A549 (cell line): ENCODE measurements at regions not wholly inside any gene's neighbourhood (a gene's known extent, or its start where the extent isn't known, plus 50 kb on each side); places are given as distances from the start of the nearest gene placed in this dataset.

Source experiments
- ATAC-seq, 2 experiments: fragments of 200-7000 bp in 1 of 2; fragments of >200 bp in 1 of 2; cut with Nextera tagmentation in 1 of 2; cut with Tn5 transposase in 1 of 2; 3 replicates each; pipeline versions ENCODE4 v1.8.0 to v1.9.1; 2018 to 2020; ENCODE audit warnings: mild to moderate bottlenecking in 1 of 2, moderate library complexity in 1 of 2
- CTCF ChIA-PET: fragments of 300-600 bp; sonication (Branson Sonifier 250); formaldehyde crosslinking; extraction: SDS; loops from one replicate; lab custom pipeline; 2021; ENCODE audit warnings: antibody characterized with exemption, inconsistent platforms; lab: Yijun Ruan, JAX
- POLR2A ChIA-PET: fragments of 350-600 bp; formaldehyde crosslinking; extraction: SDS; loops from one replicate; lab custom pipeline; 2021; ENCODE audit warnings: antibody characterized with exemption, inconsistent platforms; lab: Yijun Ruan, JAX
- DNase-seq, 2 experiments: peaks; one replicate each; pipeline versions ENCODE4 v3.0.0 to v3.0.0-alpha.2; 2011 to 2016; ENCODE audit warnings: low read depth in 1 of 2, low spot score in 1 of 2
- FAIRE-seq: peaks from 2 replicates; lab custom pipeline; 2011; peaks lifted over from hg19 to GRCh38; lab: Jason Lieb, UNC
- H3K27ac ChIP-seq, 2 experiments: fragments of >200 bp; sonication (Bioruptor Twin); formaldehyde crosslinking; 3 replicates each; pipeline ENCODE4 v1.5.1; 2016 to 2017
- H3K4me1 ChIP-seq: fragments of >200 bp; sonication (Bioruptor Twin); formaldehyde crosslinking; 3 replicates; pipeline ENCODE4 v1.6.1; 2016
- H3K4me2 ChIP-seq: fragments of >200 bp; sonication (Bioruptor Twin); formaldehyde crosslinking; 3 replicates; pipeline ENCODE4 v1.6.1; 2016
- H3K4me3 ChIP-seq: fragments of >200 bp; sonication (Bioruptor Twin); formaldehyde crosslinking; 3 replicates; pipeline ENCODE4 v1.5.1; 2016
- H3K9me3 ChIP-seq: fragments of >200 bp; sonication (Bioruptor Twin); formaldehyde crosslinking; 3 replicates; pipeline ENCODE4 v1.6.1; 2016
- CHD4 ChIP-seq: fragments of 200-600 bp; sonication (generic); IDR thresholded peaks from 2 replicates; pipeline ENCODE4 v1.6.1; 2016; ENCODE audit warnings: antibody characterized with exemption, mild to moderate bottlenecking, borderline replicate concordance
- EP300 ChIP-seq, 2 experiments: fragments of >200 bp; sonication (Bioruptor Twin); formaldehyde crosslinking; IDR thresholded peaks; 2 replicates in 1 of 2; 3 replicates in 1 of 2; pipeline ENCODE4 v1.6.1; 2016 to 2017
- GATA3 ChIP-seq: IDR thresholded peaks from 2 replicates; pipeline ENCODE4 v1.6.1; 2012; ENCODE audit warnings: borderline replicate concordance
- HOXB13 ChIP-seq: fragments of 250-450 bp; sonication (Bioruptor Pico); IDR thresholded peaks from 2 replicates; pipeline ENCODE4 v1.5.0; 2020; ENCODE audit warnings: low read depth, mild to moderate bottlenecking, moderate library complexity
- MAFK ChIP-seq: fragments of 450-650 bp; IDR thresholded peaks from 2 replicates; pipeline ENCODE4 v1.6.1; 2014; ENCODE audit not compliant: partially characterized antibody
- RAD21 ChIP-seq, 2 experiments: fragments of >200 bp in 1 of 2; sonication (Bioruptor Twin) in 1 of 2; formaldehyde crosslinking in 1 of 2; IDR thresholded peaks in 1 of 2; conservative IDR thresholded peaks in 1 of 2; 2 replicates in 1 of 2; 3 replicates in 1 of 2; pipeline ENCODE4 v1.6.1; 2012 to 2018; ENCODE audit warnings: inconsistent platforms in 1 of 2
- SMC3 ChIP-seq: fragments of >200 bp; sonication (Bioruptor Twin); formaldehyde crosslinking; IDR thresholded peaks from 3 replicates; pipeline ENCODE4 v1.6.1; 2018; ENCODE audit warnings: inconsistent platforms
- TP53 ChIP-seq: fragments of 250-450 bp; sonication (Bioruptor Pico); IDR thresholded peaks from 2 replicates; pipeline ENCODE4 v1.5.0; 2021; ENCODE audit warnings: mild to moderate bottlenecking, moderate library complexity
- ZC3H11A ChIP-seq: fragments of 450-650 bp; IDR thresholded peaks from 2 replicates; pipeline ENCODE4 v1.6.1; 2014; ENCODE audit warnings: antibody characterized with exemption, mild to moderate bottlenecking
- ZSCAN20 ChIP-seq: fragments of 250-450 bp; sonication (Bioruptor Pico); IDR thresholded peaks from 2 replicates; pipeline ENCODE4 v1.8.0; 2022; ENCODE audit warnings: mild to moderate bottlenecking, moderate library complexity
- WGBS: methylation state at CpG from one replicate; pipeline ENCODE4 v1.1.6; 2017; ENCODE audit errors: missing lambda C conversion rate; 5-methylcytosine and 5-hydroxymethylcytosine counted together
- TF ChIP-seq, protein P1 (sequence below): IDR thresholded peaks from 2 replicates; pipeline ENCODE4 v1.6.1; 2012
- TF ChIP-seq, protein P2 (sequence below): IDR thresholded peaks from 2 replicates; pipeline ENCODE4 v1.6.1; 2012
- TF ChIP-seq, protein P3 (sequence below): fragments of >200 bp; sonication (Bioruptor Twin); formaldehyde crosslinking; IDR thresholded peaks from 3 replicates; pipeline ENCODE4 v1.5.1; 2016

DNA sequence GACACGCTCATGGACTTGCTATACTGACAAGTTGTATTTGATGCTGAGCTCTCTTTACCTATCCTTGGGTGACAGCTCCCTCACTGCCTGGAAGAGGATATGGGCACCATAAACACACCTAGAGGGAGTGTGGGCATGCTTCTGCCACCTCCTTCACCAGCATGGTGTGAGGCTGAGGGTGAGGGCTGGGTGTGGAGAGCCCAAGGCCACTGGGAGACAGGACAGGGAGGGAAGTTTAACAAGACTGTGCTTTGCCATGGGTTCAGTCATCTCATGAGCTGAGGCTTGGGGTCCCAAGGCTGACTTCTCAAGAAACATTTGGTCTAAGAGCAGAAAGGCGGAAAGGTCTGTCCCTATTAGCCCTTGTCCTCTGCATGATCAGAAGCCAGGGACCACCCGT lies 93.6 kb upstream of the ANKRD55 start:
- POLR2A ChIA-PET, result no interaction called here
- CTCF ChIA-PET, result interaction anchor here (1.2 to 1.5 kb wide), 2 partner anchors 10 to 20 kb away, joined by 4 read pairs; no protein-coding TSS in a partner anchor
- H3K4me2 ChIP-seq, result no peak overlapping the region
- H3K4me3 ChIP-seq, result no peak overlapping the region
- no peaks in the 10 kb centered on the region for H3K9me3 ChIP-seq
- no peak for FAIRE-seq
- H3K27ac ChIP-seq, result no peak overlapping the region
- TF ChIP-seq GATA3, result no peak
- TF ChIP-seq ZC3H11A, result no peak
- WGBS, result 97% methylated on average over 3 of the region's 3 CpGs
- ATAC-seq, result no peak
- H3K4me1 ChIP-seq, result peaks cover 23% of the 10 kb centered on the region; the same call in 2 of the 3 replicates
- no peak for DNase-seq

DNA sequence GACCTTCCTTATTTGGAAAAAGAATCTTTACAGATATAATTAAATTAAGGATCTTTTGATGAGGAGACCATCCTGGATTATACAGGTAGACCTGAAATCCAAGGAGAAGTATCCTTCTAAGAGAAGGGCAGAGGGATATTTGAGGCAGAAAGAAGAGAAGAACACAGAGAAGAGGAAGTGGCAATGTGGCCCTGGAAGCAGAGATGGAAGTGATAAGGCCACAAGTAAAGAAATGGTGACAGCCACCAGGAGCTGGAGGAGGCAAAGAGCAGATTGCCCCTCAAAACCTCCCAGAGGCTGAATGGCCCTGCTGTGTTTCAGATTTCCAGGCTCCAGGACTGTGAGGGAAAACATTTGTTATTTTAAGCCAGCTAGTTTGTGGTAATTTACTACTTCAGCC lies 93.0 kb upstream of the ANKRD55 start:
- H3K27ac ChIP-seq, result no peak overlapping the region
- H3K4me3 ChIP-seq, result no peak overlapping the region
- POLR2A ChIA-PET, result no interaction called here
- CTCF ChIA-PET, result interaction anchor here (1.5 kb wide), 1 partner anchor 21 kb away, joined by 4 read pairs; no protein-coding TSS in a partner anchor
- H3K4me1 ChIP-seq, result peaks cover 23% of the 10 kb centered on the region; the same call in 2 of the 3 replicates
- H3K4me2 ChIP-seq, result no peak overlapping the region
- ATAC-seq (no peak), DNase-seq (no peak), FAIRE-seq (no peak)
- no peaks in the 10 kb centered on the region for H3K9me3 ChIP-seq
- no peak for TF ChIP-seq SMC3
- no peak for TF ChIP-seq CHD4
- TF ChIP-seq, protein P1, sequence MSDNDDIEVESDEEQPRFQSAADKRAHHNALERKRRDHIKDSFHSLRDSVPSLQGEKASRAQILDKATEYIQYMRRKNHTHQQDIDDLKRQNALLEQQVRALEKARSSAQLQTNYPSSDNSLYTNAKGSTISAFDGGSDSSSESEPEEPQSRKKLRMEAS, result no peak
- no peak for TF ChIP-seq EP300 (IDR thresholded peaks at IDR 0.05)
- TF ChIP-seq, protein P2, sequence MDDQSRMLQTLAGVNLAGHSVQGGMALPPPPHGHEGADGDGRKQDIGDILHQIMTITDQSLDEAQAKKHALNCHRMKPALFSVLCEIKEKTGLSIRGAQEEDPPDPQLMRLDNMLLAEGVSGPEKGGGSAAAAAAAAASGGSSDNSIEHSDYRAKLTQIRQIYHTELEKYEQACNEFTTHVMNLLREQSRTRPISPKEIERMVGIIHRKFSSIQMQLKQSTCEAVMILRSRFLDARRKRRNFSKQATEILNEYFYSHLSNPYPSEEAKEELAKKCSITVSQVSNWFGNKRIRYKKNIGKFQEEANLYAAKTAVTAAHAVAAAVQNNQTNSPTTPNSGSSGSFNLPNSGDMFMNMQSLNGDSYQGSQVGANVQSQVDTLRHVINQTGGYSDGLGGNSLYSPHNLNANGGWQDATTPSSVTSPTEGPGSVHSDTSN, result no peak

DNA sequence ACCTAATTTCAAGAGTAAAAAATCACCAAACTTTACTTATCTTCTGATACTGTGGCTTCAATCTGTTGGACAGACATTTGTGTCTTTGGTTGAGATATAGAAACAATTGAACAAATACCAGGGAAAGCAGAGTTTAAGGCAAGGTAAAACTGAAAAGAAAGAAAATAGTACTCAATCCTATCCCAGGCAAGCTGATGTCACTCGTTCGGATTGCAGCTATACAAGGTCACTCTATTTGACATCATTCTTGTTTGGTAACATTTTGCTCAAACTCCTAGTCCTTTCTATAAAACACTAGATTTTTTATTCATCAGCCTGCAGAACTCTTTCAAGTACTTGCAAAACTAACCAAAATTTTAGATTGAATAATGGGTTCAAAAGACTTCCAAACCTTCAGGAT lies 91.9 kb upstream of the ANKRD55 start:
- ChIA-PET CTCF (interaction anchor here (1.1 kb wide), 1 partner anchor 24 kb away, joined by 4 read pairs; no protein-coding TSS in a partner anchor), POLR2A (no interaction called here)
- ATAC-seq, result no peak
- Histone ChIP-seq H3K27ac (no peak overlapping the region), H3K4me2 (no peak overlapping the region), H3K4me3 (no peak overlapping the region), H3K4me1 (peaks cover 23% of the 10 kb centered on the region; the same call in 2 of the 3 replicates), H3K9me3 (no peaks in the 10 kb centered on the region)
- no peak for DNase-seq
- FAIRE-seq, result no peak
- WGBS, result 88% methylated on average over 2 of the region's 2 CpGs
- TF ChIP-seq HOXB13, result no peak
- no peak for TF ChIP-seq ZSCAN20 (CRISPR knock-in tag)

DNA sequence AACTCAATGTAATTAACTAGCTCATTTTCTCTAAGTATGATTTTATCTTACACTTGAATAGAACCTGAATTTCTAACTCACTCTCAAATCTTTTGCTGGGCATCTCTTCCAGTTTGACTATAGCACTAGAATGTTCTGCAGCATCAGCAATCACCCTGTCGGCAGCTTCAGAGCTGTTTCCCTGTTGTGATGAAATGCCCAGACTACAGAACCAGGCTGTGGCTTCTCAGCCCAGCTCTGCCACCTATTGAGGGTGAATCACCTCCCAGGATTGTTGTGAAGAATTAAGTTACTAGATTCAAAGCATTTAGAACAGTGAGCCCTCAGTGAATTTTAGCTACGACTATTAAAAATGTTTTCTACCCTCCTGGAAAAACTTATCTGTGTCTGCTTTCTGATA lies 90.4 kb upstream of the ANKRD55 start:
- no peak for FAIRE-seq

More for the DNA sequence above, 90.4 kb upstream of the ANKRD55 start:
- 49% methylated on average over 2 of the region's 2 CpGs for WGBS
- ChIA-PET POLR2A (no interaction called here), CTCF (interaction anchor here (0.8 to 1.7 kb wide), 5 partner anchors 9 to 513 kb away, joined by 3 to 6 read pairs (median 3); no protein-coding TSS in a partner anchor)
- DNase-seq (peak; percentile 44), ATAC-seq (peak; percentile 57 to 62; a peak in 3 of 6 replicates)
- H3K4me1 ChIP-seq, result peaks cover 12% of the 10 kb centered on the region; the same call in 2 of the 3 replicates
- TF ChIP-seq MAFK (peak; percentile 69), TP53 (CRISPR knock-in tag) (no peak), RAD21 (conservative IDR thresholded peaks at IDR 0.05 in 1 of 2, IDR thresholded peaks at IDR 0.05 in 1 of 2) (peak in 1 of 2 experiments; percentile 34; a peak in 1 of 5 replicates), SMC3 (peak; percentile 27; the same call in 1 of the 3 replicates)
- TF ChIP-seq, protein P3, sequence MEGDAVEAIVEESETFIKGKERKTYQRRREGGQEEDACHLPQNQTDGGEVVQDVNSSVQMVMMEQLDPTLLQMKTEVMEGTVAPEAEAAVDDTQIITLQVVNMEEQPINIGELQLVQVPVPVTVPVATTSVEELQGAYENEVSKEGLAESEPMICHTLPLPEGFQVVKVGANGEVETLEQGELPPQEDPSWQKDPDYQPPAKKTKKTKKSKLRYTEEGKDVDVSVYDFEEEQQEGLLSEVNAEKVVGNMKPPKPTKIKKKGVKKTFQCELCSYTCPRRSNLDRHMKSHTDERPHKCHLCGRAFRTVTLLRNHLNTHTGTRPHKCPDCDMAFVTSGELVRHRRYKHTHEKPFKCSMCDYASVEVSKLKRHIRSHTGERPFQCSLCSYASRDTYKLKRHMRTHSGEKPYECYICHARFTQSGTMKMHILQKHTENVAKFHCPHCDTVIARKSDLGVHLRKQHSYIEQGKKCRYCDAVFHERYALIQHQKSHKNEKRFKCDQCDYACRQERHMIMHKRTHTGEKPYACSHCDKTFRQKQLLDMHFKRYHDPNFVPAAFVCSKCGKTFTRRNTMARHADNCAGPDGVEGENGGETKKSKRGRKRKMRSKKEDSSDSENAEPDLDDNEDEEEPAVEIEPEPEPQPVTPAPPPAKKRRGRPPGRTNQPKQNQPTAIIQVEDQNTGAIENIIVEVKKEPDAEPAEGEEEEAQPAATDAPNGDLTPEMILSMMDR, result 0 out of 3 replicates have a peak, but pooled peaks have one; percentile 13
- H3K4me3 ChIP-seq, result no peak overlapping the region
- H3K4me2 ChIP-seq, result no peak overlapping the region
- H3K27ac ChIP-seq, result 0 out of 6 replicates have a peak overlapping the region, but pooled peaks of 1 of the 2 experiments have one; percentile 37
- no peaks in the 10 kb centered on the region for H3K9me3 ChIP-seq
